SK-N-SH treated with all-trans-retinoic acid at 6 μM for 48 hours (cell line): ENCODE measurements at regions not wholly inside any gene's neighbourhood (a gene's known extent, or its start where the extent isn't known, plus 50 kb on each side); places are given as distances from the start of the nearest gene placed in this dataset.

ENCODE experiments used
- ATAC-seq: fragments of 200-7000 bp; cut with Tn5 transposase; 3 replicates; pipeline ENCODE4 v1.9.1; 2020; ENCODE audit warnings: mild to moderate bottlenecking, moderate library complexity
- ARNTL ChIP-seq: fragments of 450-650 bp; formaldehyde crosslinking; IDR thresholded peaks from 2 replicates; pipeline ENCODE4 v1.5.0; 2020; ENCODE audit warnings: low read depth, mild to moderate bottlenecking, moderate library complexity, borderline replicate concordance
- BACH2 ChIP-seq: fragments of 250-450 bp; sonication (Bioruptor Pico); IDR thresholded peaks from 2 replicates; pipeline ENCODE4 v1.9.0; 2021; ENCODE audit warnings: mild to moderate bottlenecking, borderline replicate concordance
- ESRRG ChIP-seq: fragments of 250-450 bp; sonication (Bioruptor Pico); IDR thresholded peaks from 2 replicates; pipeline ENCODE4 v1.6.1; 2021; ENCODE audit warnings: mild to moderate bottlenecking
- GLIS3 ChIP-seq: fragments of 250-450 bp; sonication (Bioruptor Pico); IDR thresholded peaks from 2 replicates; pipeline ENCODE4 v1.5.0; 2020; ENCODE audit warnings: mild to moderate bottlenecking, moderate library complexity
- ISL1 ChIP-seq: fragments of 250-450 bp; sonication (Bioruptor Pico); IDR thresholded peaks from 2 replicates; pipeline ENCODE4 v2.1.2; 2022; ENCODE audit warnings: mild to moderate bottlenecking, moderate library complexity
- OSR1 ChIP-seq: fragments of 250-450 bp; sonication (Bioruptor Pico); IDR thresholded peaks from 2 replicates; pipeline ENCODE4 v1.8.0; 2022; ENCODE audit warnings: moderate library complexity, mild to moderate bottlenecking, inconsistent platforms
- PPARA ChIP-seq: fragments of 250-450 bp; sonication (Bioruptor Pico); IDR thresholded peaks from 2 replicates; pipeline ENCODE4 v1.5.0; 2020; ENCODE audit warnings: mild to moderate bottlenecking, borderline replicate concordance
- RARB ChIP-seq: fragments of 250-450 bp; sonication (Bioruptor Pico); IDR thresholded peaks from 2 replicates; pipeline ENCODE4 v1.8.0; 2021; ENCODE audit warnings: mild to moderate bottlenecking, moderate library complexity
- SNAI2 ChIP-seq: fragments of 250-450 bp; sonication (Bioruptor Pico); IDR thresholded peaks from 2 replicates; pipeline ENCODE4 v1.5.0; 2020; ENCODE audit warnings: mild to moderate bottlenecking, moderate library complexity
- TCF4 ChIP-seq: fragments of 250-450 bp; sonication (Bioruptor Pico); IDR thresholded peaks from 2 replicates; pipeline ENCODE4 v1.8.0; 2021; ENCODE audit warnings: mild to moderate bottlenecking, moderate library complexity, borderline replicate concordance
- TOX ChIP-seq: fragments of 250-450 bp; sonication (Bioruptor Pico); IDR thresholded peaks from 2 replicates; pipeline ENCODE4 v1.8.0; 2021; ENCODE audit warnings: mild to moderate bottlenecking, moderate library complexity, borderline replicate concordance
- ZC3H10 ChIP-seq: fragments of 250-450 bp; sonication (Bioruptor Pico); IDR thresholded peaks from 2 replicates; pipeline ENCODE4 v1.5.1; 2021; ENCODE audit warnings: mild to moderate bottlenecking, moderate library complexity
- ZFP3 ChIP-seq: fragments of 250-450 bp; sonication (Bioruptor Pico); IDR thresholded peaks from 2 replicates; pipeline ENCODE4 v1.5.0; 2020; ENCODE audit warnings: mild to moderate bottlenecking, moderate library complexity
- ZFP30 ChIP-seq: fragments of 450-650 bp; formaldehyde crosslinking; IDR thresholded peaks from 2 replicates; pipeline ENCODE4 v1.5.0; 2022; ENCODE audit warnings: mild to moderate bottlenecking, moderate library complexity
- ZNF565 ChIP-seq: fragments of 450-650 bp; formaldehyde crosslinking; conservative IDR thresholded peaks from 2 replicates; pipeline ENCODE4 v1.5.0; 2020; ENCODE audit warnings: low read depth, mild to moderate bottlenecking, moderate library complexity
- ZNF70 ChIP-seq: fragments of 450-650 bp; formaldehyde crosslinking; IDR thresholded peaks from 2 replicates; pipeline ENCODE4 v1.5.0; 2020; ENCODE audit warnings: mild to moderate bottlenecking, moderate library complexity
- ZNF8 ChIP-seq: fragments of 450-650 bp; formaldehyde crosslinking; IDR thresholded peaks from 2 replicates; pipeline ENCODE4 v1.5.0; 2020; ENCODE audit warnings: mild to moderate bottlenecking, moderate library complexity
- TF ChIP-seq, protein P1 (sequence below): fragments of 250-450 bp; sonication (Bioruptor Pico); IDR thresholded peaks from 2 replicates; pipeline ENCODE4 v1.5.1; 2021; ENCODE audit warnings: mild to moderate bottlenecking, moderate library complexity
- TF ChIP-seq, protein P2 (sequence below): fragments of 250-450 bp; sonication (Bioruptor Pico); IDR thresholded peaks from 2 replicates; pipeline ENCODE4 v1.8.0; 2021; ENCODE audit warnings: low read depth, mild to moderate bottlenecking, moderate library complexity, borderline replicate concordance
- TF ChIP-seq, protein P3 (sequence below): fragments of 250-450 bp; sonication (Bioruptor Pico); IDR thresholded peaks from 2 replicates; pipeline ENCODE4 v1.5.0; 2020; ENCODE audit warnings: mild to moderate bottlenecking, moderate library complexity
- TF ChIP-seq, protein P4 (sequence below): fragments of 250-450 bp; sonication (Bioruptor Pico); IDR thresholded peaks from 2 replicates; pipeline ENCODE4 v1.5.1; 2020; ENCODE audit warnings: low read depth, mild to moderate bottlenecking, moderate library complexity
- TF ChIP-seq, protein P5 (sequence below): fragments of 250-450 bp; sonication (Bioruptor Pico); IDR thresholded peaks from 2 replicates; pipeline ENCODE4 v1.8.0; 2020; ENCODE audit warnings: mild to moderate bottlenecking, moderate library complexity, borderline replicate concordance

DNA sequence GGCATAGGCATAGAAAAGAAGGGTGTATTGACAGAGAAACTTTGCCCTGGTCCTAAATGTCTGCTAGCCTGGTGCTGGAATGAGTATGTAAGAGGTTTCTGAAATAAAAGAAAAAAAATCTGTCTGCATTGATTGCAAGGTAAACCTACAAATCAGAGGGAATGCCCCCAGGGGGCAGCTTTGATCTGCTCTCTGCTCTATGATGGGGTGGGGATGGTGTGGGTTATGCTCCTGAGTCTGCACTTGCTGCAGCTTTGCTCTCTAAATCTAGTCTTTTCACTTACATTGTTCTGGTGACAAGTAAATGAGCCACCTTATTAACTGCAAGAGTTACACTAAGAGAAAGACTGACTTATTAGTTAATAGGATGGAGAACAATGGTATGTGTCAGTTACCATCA, 468.4 kb upstream of the STXBP6 start:
- TF ChIP-seq ZC3H10, result no peak
- no peak for TF ChIP-seq PPARA
- TF ChIP-seq, protein P1, sequence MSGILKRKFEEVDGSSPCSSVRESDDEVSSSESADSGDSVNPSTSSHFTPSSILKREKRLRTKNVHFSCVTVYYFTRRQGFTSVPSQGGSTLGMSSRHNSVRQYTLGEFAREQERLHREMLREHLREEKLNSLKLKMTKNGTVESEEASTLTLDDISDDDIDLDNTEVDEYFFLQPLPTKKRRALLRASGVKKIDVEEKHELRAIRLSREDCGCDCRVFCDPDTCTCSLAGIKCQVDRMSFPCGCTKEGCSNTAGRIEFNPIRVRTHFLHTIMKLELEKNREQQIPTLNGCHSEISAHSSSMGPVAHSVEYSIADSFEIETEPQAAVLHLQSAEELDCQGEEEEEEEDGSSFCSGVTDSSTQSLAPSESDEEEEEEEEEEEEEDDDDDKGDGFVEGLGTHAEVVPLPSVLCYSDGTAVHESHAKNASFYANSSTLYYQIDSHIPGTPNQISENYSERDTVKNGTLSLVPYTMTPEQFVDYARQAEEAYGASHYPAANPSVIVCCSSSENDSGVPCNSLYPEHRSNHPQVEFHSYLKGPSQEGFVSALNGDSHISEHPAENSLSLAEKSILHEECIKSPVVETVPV (CRISPR knock-in tag), result no peak
- TF ChIP-seq TCF4, result no peak
- TF ChIP-seq OSR1 (CRISPR knock-in tag), result no peak
- TF ChIP-seq BACH2 (CRISPR knock-in tag), result no peak
- no peak for TF ChIP-seq ZNF565 (CRISPR knock-in tag)
- TF ChIP-seq, protein P2, sequence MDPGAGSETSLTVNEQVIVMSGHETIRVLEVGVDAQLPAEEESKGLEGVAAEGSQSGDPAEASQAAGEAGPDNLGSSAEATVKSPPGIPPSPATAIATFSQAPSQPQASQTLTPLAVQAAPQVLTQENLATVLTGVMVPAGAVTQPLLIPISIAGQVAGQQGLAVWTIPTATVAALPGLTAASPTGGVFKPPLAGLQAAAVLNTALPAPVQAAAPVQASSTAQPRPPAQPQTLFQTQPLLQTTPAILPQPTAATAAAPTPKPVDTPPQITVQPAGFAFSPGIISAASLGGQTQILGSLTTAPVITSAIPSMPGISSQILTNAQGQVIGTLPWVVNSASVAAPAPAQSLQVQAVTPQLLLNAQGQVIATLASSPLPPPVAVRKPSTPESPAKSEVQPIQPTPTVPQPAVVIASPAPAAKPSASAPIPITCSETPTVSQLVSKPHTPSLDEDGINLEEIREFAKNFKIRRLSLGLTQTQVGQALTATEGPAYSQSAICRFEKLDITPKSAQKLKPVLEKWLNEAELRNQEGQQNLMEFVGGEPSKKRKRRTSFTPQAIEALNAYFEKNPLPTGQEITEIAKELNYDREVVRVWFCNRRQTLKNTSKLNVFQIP (CRISPR knock-in tag), result no peak
- no peak for TF ChIP-seq ZFP30 (CRISPR knock-in tag)
- no peak for TF ChIP-seq ESRRG (CRISPR knock-in tag)
- TF ChIP-seq ZNF70, result no peak
- no peak for TF ChIP-seq TOX (CRISPR knock-in tag)
- TF ChIP-seq GLIS3, result no peak
- TF ChIP-seq ZNF8 (CRISPR knock-in tag), result no peak
- TF ChIP-seq ISL1 (CRISPR knock-in tag), result no peak
- TF ChIP-seq, protein P3, sequence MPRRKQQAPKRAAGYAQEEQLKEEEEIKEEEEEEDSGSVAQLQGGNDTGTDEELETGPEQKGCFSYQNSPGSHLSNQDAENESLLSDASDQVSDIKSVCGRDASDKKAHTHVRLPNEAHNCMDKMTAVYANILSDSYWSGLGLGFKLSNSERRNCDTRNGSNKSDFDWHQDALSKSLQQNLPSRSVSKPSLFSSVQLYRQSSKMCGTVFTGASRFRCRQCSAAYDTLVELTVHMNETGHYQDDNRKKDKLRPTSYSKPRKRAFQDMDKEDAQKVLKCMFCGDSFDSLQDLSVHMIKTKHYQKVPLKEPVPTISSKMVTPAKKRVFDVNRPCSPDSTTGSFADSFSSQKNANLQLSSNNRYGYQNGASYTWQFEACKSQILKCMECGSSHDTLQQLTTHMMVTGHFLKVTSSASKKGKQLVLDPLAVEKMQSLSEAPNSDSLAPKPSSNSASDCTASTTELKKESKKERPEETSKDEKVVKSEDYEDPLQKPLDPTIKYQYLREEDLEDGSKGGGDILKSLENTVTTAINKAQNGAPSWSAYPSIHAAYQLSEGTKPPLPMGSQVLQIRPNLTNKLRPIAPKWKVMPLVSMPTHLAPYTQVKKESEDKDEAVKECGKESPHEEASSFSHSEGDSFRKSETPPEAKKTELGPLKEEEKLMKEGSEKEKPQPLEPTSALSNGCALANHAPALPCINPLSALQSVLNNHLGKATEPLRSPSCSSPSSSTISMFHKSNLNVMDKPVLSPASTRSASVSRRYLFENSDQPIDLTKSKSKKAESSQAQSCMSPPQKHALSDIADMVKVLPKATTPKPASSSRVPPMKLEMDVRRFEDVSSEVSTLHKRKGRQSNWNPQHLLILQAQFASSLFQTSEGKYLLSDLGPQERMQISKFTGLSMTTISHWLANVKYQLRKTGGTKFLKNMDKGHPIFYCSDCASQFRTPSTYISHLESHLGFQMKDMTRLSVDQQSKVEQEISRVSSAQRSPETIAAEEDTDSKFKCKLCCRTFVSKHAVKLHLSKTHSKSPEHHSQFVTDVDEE (CRISPR knock-in tag), result no peak
- TF ChIP-seq ARNTL, result no peak
- no peak for TF ChIP-seq SNAI2 (CRISPR knock-in tag)
- TF ChIP-seq, protein P4, sequence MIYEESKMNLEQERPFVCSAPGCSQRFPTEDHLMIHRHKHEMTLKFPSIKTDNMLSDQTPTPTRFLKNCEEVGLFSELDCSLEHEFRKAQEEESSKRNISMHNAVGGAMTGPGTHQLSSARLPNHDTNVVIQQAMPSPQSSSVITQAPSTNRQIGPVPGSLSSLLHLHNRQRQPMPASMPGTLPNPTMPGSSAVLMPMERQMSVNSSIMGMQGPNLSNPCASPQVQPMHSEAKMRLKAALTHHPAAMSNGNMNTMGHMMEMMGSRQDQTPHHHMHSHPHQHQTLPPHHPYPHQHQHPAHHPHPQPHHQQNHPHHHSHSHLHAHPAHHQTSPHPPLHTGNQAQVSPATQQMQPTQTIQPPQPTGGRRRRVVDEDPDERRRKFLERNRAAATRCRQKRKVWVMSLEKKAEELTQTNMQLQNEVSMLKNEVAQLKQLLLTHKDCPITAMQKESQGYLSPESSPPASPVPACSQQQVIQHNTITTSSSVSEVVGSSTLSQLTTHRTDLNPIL (CRISPR knock-in tag), result no peak
- TF ChIP-seq, all 23 proteins: peak for 0
- no peak for ATAC-seq

DNA sequence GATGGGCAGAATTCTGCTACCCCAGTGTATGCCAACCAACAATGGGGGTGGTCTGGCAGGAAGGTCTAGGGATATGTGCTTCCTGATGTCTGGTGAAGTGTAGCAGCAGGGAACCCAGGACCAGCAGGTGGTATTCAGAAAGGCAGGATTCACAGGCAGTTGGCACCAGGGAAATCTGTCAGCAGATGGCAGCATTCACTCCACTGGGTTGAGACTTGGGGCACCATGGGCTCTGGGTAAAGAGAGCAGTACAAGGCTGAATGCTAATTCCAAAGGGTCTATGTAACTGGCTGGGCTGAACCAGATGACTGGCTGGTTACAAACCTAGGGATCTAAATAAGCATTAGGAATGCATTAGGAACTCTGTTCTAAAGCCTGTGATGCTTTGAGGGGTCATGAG, 466.9 kb upstream of the STXBP6 start:
- ATAC-seq, result no peak
- TF ChIP-seq ZNF565 (CRISPR knock-in tag) (no peak), TCF4 (no peak), ARNTL (no peak), SNAI2 (CRISPR knock-in tag) (no peak), ISL1 (CRISPR knock-in tag) (no peak), OSR1 (CRISPR knock-in tag) (no peak), ZNF70 (no peak), ZNF8 (CRISPR knock-in tag) (no peak), ESRRG (CRISPR knock-in tag) (no peak), RARB (no peak), GLIS3 (no peak), ZFP3 (CRISPR knock-in tag) (no peak), PPARA (no peak)
- TF ChIP-seq, protein P5, sequence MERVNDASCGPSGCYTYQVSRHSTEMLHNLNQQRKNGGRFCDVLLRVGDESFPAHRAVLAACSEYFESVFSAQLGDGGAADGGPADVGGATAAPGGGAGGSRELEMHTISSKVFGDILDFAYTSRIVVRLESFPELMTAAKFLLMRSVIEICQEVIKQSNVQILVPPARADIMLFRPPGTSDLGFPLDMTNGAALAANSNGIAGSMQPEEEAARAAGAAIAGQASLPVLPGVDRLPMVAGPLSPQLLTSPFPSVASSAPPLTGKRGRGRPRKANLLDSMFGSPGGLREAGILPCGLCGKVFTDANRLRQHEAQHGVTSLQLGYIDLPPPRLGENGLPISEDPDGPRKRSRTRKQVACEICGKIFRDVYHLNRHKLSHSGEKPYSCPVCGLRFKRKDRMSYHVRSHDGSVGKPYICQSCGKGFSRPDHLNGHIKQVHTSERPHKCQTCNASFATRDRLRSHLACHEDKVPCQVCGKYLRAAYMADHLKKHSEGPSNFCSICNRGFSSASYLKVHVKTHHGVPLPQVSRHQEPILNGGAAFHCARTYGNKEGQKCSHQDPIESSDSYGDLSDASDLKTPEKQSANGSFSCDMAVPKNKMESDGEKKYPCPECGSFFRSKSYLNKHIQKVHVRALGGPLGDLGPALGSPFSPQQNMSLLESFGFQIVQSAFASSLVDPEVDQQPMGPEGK, result no peak
- TF ChIP-seq, protein P2 (CRISPR knock-in tag), result no peak
- TF ChIP-seq, all 23 proteins: peak for 0
